Kidney (tissue), 13 donors: ENCODE measurements at regions not wholly inside any gene's neighbourhood (a gene's known extent, or its start where the extent isn't known, plus 50 kb on each side); places are given as distances from the start of the nearest gene placed in this dataset.

Experiments
- DNase-seq, 5 donors: peaks; one replicate each; pipeline ENCODE4 v3.0.0-alpha.2; 2013 to 2020
- FAIRE-seq: peaks from 2 replicates; lab custom pipeline; 2012; peaks lifted over from hg19 to GRCh38; lab: Jason Lieb, UNC
- H3K27ac ChIP-seq, 2 donors: one replicate each; pipeline ENCODE4 v1.7.0; 2013; ENCODE audit warnings: low read depth in 2 of 2, low read length in 2 of 2, inconsistent platforms in 1 of 2
- H3K27me3 ChIP-seq: one replicate; pipeline ENCODE4 v1.7.1; 2013; ENCODE audit warnings: low read length, inconsistent platforms; ENCODE audit not compliant: control insufficient read depth, insufficient read depth
- H3K36me3 ChIP-seq, 3 donors: one replicate each; pipeline versions ENCODE4 v1.7.0 to v1.7.1; 2013; ENCODE audit warnings: low read length in 3 of 3, control low read depth in 1 of 3, inconsistent platforms in 1 of 3; ENCODE audit not compliant: insufficient read depth in 3 of 3, control insufficient read depth in 2 of 3
- H3K4me1 ChIP-seq, 3 donors: one replicate each; pipeline versions ENCODE4 v1.7.0 to v1.7.1; 2013; ENCODE audit warnings: low read length in 3 of 3, inconsistent platforms in 1 of 3, low read depth in 1 of 3; ENCODE audit not compliant: control insufficient read depth in 2 of 3, insufficient read depth in 2 of 3
- H3K4me3 ChIP-seq, 3 donors: one replicate each; pipeline versions ENCODE4 v1.7.0 to v1.8.1; 2013; ENCODE audit warnings: low read length in 3 of 3, control low read depth in 1 of 3, inconsistent platforms in 1 of 3
- H3K9ac ChIP-seq, 3 donors: one replicate each; pipeline versions ENCODE4 v1.7.0 to v1.7.1; 2013; ENCODE audit warnings: low read length in 3 of 3, control low read depth in 1 of 3, inconsistent platforms in 1 of 3
- H3K9me3 ChIP-seq, 3 donors: one replicate each; pipeline versions ENCODE4 v1.7.0 to v1.7.1; 2013; ENCODE audit warnings: low read length in 3 of 3, control low read depth in 1 of 3, inconsistent platforms in 1 of 3; ENCODE audit not compliant: control insufficient read depth in 2 of 3, insufficient read depth in 1 of 3
- intact Hi-C: fragments of 100-400 bp; cut with DNase I; formaldehyde crosslinking; loops from one replicate; pipeline ENCODE4 v1.11.1; 2022
- TF ChIP-seq, protein P1 (sequence below): IDR thresholded peaks from 3 replicates; pipeline ENCODE4 v1.5.1; 2012; ENCODE audit warnings: mild to moderate bottlenecking, moderate library complexity, borderline replicate concordance; ENCODE audit not compliant: insufficient read depth; ENCODE audit errors: extremely low read depth
- donor health status: control.
- donor health status: control.
- donor health status: control.
- donor health status: control.
- donor health status: control.
- donor health status: DM: yes; HTN: yes; CAD: no.
- donor health status: Normal renal cell carcinoma (clear cell type).

GRCh38 chr6:1110164-1110563 is 201.7 kb upstream of the FOXQ1 start:
- H3K27me3 ChIP-seq = no peaks in the 10 kb centered on the region
- H3K27ac ChIP-seq = no peak overlapping the region
- H3K9me3 ChIP-seq = no peaks in the 10 kb centered on the region
- H3K4me3 ChIP-seq = no peak overlapping the region
- no peak overlapping the region for H3K9ac ChIP-seq
- no peak for FAIRE-seq
- H3K36me3 ChIP-seq = no peaks in the 10 kb centered on the region
- H3K4me1 ChIP-seq = peaks cover 0 to 2% (median 0%) of the 10 kb centered on the region in 3 donors
- DNase-seq = no peak
- intact Hi-C loops = no loop called here
- TF ChIP-seq, protein P1, sequence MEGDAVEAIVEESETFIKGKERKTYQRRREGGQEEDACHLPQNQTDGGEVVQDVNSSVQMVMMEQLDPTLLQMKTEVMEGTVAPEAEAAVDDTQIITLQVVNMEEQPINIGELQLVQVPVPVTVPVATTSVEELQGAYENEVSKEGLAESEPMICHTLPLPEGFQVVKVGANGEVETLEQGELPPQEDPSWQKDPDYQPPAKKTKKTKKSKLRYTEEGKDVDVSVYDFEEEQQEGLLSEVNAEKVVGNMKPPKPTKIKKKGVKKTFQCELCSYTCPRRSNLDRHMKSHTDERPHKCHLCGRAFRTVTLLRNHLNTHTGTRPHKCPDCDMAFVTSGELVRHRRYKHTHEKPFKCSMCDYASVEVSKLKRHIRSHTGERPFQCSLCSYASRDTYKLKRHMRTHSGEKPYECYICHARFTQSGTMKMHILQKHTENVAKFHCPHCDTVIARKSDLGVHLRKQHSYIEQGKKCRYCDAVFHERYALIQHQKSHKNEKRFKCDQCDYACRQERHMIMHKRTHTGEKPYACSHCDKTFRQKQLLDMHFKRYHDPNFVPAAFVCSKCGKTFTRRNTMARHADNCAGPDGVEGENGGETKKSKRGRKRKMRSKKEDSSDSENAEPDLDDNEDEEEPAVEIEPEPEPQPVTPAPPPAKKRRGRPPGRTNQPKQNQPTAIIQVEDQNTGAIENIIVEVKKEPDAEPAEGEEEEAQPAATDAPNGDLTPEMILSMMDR = no peak

DNA sequence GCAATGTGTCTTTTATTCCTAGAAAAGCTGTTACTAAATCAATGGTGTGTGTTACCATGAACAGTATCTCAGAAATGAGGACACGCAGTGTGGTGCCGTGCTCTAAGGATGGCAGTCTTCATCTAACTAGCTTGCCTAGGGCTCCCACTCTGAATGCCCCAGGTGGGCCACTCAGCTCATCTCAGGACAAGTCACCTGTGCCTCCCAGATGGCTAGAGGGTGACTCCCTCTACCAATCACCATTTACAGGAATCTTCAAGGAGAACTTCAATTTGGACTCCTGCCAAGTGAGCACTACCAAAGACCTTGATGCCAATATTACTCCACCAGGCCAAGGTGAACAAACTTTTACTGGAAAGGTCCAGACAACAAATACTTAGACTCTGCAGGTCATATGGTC is 202.8 kb upstream of the FOXQ1 start:
- no peaks in the 10 kb centered on the region for H3K36me3 ChIP-seq
- no peaks in the 10 kb centered on the region for H3K9me3 ChIP-seq
- intact Hi-C loops = no loop called here
- H3K27ac ChIP-seq = no peak overlapping the region
- H3K9ac ChIP-seq = no peak overlapping the region
- H3K4me3 ChIP-seq = no peak overlapping the region
- FAIRE-seq (no peak), DNase-seq (no peak)
- TF ChIP-seq, protein P1 = no peak
- no peaks in the 10 kb centered on the region for H3K27me3 ChIP-seq
- peaks cover 0 to 2% (median 0%) of the 10 kb centered on the region in 3 donors for H3K4me1 ChIP-seq

DNA sequence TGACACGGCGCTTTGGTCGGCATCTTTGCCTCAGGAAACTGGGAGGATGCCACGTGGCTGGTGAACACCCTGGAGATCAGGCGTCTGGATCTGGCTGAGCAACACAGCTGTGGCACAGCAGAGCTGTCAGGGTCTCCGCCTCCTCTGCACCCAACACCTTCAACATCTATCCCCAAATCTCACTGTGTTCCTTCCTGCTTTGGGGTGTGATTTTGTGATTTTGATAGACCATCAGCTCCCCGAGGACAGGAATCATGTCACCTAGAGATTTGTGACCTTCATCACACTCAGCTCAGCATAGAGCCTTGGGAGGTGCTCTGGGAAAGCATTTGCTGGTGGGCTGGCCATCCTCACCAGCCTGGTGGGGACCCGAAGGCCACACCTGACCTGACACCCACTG is 203.7 kb upstream of the FOXQ1 start:
- Histone ChIP-seq H3K4me1 (peaks cover 0 to 2% (median 0%) of the 10 kb centered on the region in 3 donors), H3K9ac (no peak overlapping the region), H3K27ac (no peak overlapping the region), H3K9me3 (no peaks in the 10 kb centered on the region), H3K36me3 (no peaks in the 10 kb centered on the region), H3K27me3 (no peaks in the 10 kb centered on the region), H3K4me3 (no peak overlapping the region)
- DNase-seq (no peak), FAIRE-seq (no peak)
- intact Hi-C loops = no loop called here
- TF ChIP-seq, protein P1 = no peak

DNA sequence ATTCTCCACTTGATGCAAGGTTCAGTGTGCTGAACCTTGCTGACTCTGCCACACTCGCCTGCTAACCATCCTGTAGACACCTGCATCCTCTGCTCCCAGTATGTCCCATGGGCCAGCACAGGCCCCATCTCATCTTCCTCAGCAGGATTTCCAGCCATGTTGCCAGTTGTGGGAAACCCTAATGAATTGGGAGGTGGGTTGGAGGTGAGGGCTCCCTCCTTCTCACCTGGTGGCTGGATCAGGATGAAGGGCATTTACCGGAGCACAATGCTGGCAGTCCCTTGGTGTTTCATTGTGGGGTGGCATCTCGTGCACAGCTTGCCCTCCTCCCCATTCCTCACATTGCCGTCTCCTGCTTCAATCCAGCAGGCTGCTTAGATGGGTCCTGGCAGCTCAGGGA is 204.3 kb upstream of the FOXQ1 start:
- intact Hi-C loops = no loop called here
- no peak for FAIRE-seq
- no peak overlapping the region for H3K4me3 ChIP-seq
- no peaks in the 10 kb centered on the region for H3K27me3 ChIP-seq
- no peak overlapping the region for H3K27ac ChIP-seq
- H3K4me1 ChIP-seq = peaks cover 0 to 2% (median 0%) of the 10 kb centered on the region in 3 donors
- H3K9ac ChIP-seq = no peak overlapping the region
- no peaks in the 10 kb centered on the region for H3K36me3 ChIP-seq
- no peaks in the 10 kb centered on the region for H3K9me3 ChIP-seq
- TF ChIP-seq, protein P1 = no peak
- no peak for DNase-seq
